Choroid plexus epithelial cell (primary cell): ENCODE measurements at regions not wholly inside any gene's neighbourhood (a gene's known extent, or its start where the extent isn't known, plus 50 kb on each side); places are given as distances from the start of the nearest gene placed in this dataset.
"Not testable (repeated sequence)": the region's sequence is repeated elsewhere in the genome, so short reads cannot be mapped to it uniquely, and the experiment has no call there.

Source experiments
- DNase-seq: peaks from one replicate; pipeline ENCODE4 v3.0.0-alpha.2; 2010; ENCODE audit warnings: low read depth
- H3K4me3 ChIP-seq: 2 replicates; pipeline ENCODE4 v1.5.1; 2011; ENCODE audit warnings: low read depth, mild to moderate bottlenecking, control low read depth, low read length, moderate library complexity
- CTCF ChIP-seq: conservative IDR thresholded peaks from 2 replicates; pipeline ENCODE4 v1.5.1; 2011; ENCODE audit warnings: low read depth, mild to moderate bottlenecking, control low read depth, inconsistent platforms, low read length, moderate library complexity

- no peak overlapping the region for H3K4me3 ChIP-seq
- TF ChIP-seq CTCF, result no peak
- no peak for DNase-seq
These were observed 82.0 kb upstream of the ATP1A1 start for GRCh38 chr1:116291024-116291423.

- no peak for TF ChIP-seq CTCF
- H3K4me3 ChIP-seq, result no peak overlapping the region
- DNase-seq, result no peak
These were observed 79.9 kb upstream of the ATP1A1 start for GRCh38 chr1:116292929-116293725.

- H3K4me3 ChIP-seq, result no peak overlapping the region
- TF ChIP-seq CTCF, result no peak
- DNase-seq, result no peak
These were observed 75.4 kb upstream of the ATP1A1 start for GRCh38 chr1:116297495-116298212.

- H3K4me3 ChIP-seq, DNase-seq: not testable (repeated sequence)
These were observed 74.8 kb upstream of the ATP1A1 start for GRCh38 chr1:116298213-116298579.

GRCh38 chr1:116298746-116299145, 74.3 kb upstream of the ATP1A1 start:
- no peak for DNase-seq
- TF ChIP-seq CTCF, result no peak

GRCh38 chr1:116299248-116299647, 73.8 kb upstream of the ATP1A1 start:
- DNase-seq, result no peak
- H3K4me3 ChIP-seq, result no peak overlapping the region
- no peak for TF ChIP-seq CTCF

More at GRCh38 chr1:116298746-116299145, 74.3 kb upstream of the ATP1A1 start:
- no peak overlapping the region for H3K4me3 ChIP-seq

- H3K4me3 ChIP-seq, result no peak overlapping the region
- TF ChIP-seq CTCF, result no peak
- DNase-seq, result no peak
These were observed 70.8 kb upstream of the ATP1A1 start for GRCh38 chr1:116302281-116302680.
